NB4 (cell line): ENCODE measurements at regions not wholly inside any gene's neighbourhood (a gene's known extent, or its start where the extent isn't known, plus 50 kb on each side); places are given as distances from the start of the nearest gene placed in this dataset.

ENCODE experiments used
- DNase-seq: peaks from one replicate; pipeline ENCODE4 v3.0.0; 2010; ENCODE audit warnings: low read depth
- H3K4me3 ChIP-seq: one replicate; pipeline ENCODE4 v1.5.1; 2011; ENCODE audit warnings: mild to moderate bottlenecking, low read depth, low read length, moderate library complexity
- CTCF ChIP-seq: IDR thresholded peaks from one replicate; pipeline ENCODE4 v1.5.1; 2012; ENCODE audit warnings: low read depth, low read length
- MAX ChIP-seq: IDR thresholded peaks from 2 replicates; pipeline ENCODE4 v1.6.1; 2011; ENCODE audit warnings: low read depth, low read length
- MYC ChIP-seq: IDR thresholded peaks from 2 replicates; pipeline ENCODE4 v1.6.1; 2011; ENCODE audit warnings: low read depth, low read length
- POLR2A ChIP-seq: IDR thresholded peaks from 2 replicates; pipeline ENCODE4 v1.6.1; 2011; ENCODE audit warnings: mild to moderate bottlenecking; ENCODE audit not compliant: insufficient read length; ENCODE audit errors: extremely low read depth

DNA sequence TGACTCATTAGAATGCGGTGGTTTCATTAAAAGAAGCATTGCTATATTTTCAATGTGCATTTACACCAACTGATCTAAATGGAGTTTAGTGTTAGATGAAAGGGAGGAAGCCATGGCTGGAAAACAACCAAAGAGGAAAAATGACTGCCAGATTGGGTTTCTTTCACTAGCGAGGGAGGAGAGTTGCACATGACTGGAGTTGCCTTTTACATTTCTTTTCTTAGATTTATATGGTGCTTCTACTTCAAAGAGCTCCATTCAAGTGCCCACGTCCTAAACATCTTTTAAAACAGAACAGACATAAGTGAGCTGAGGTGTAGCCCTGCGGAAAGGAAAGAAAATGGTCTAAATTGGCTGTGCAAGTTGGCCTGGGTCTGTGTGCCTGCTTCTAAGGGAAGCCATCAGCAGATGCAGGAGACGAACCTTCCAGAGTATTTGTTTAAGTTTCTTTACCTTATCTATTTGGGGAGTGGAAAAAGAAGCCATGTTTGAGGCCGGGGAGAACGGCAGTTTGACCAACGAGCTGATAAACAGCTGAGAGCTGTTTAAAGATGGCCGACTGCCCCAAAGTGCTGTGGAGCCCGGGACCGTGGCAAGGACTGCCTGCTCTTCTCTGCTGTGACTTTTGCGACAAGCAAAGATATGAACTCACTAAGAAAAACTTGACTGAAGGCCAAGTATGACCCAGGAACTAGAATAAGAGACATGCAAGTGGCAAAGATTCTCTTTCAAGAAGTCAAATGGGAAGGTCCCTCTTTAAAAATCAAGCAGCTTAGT lies 327.0 kb downstream of the ZNF516 start:
- no peak for DNase-seq
- no peak for TF ChIP-seq MAX
- TF ChIP-seq POLR2A = no peak
- TF ChIP-seq CTCF = no peak
- no peak for TF ChIP-seq MYC

DNA sequence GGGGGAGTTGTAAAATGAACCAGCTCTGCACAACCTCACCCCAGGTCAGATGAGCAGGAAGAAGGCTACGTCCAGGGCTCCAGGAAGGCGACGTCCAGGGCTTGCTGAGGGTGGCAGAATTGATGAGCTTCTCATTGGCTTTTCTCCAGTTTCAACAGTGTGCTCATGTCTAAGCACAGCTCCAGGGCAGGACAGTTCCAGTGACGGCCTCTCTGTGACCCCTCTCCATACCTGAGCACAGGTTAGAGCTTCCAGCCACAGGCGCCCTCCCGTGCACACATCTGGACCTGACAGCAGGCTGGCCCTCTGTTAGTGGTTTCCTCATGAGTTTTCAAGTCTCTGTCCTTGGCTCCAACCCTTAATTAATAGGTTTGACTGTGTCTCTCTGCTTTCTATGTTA lies 327.6 kb downstream of the ZNF516 start:
- no peak overlapping the region for H3K4me3 ChIP-seq
- DNase-seq = no peak
- TF ChIP-seq POLR2A (no peak), MAX (no peak), MYC (no peak), CTCF (no peak)

More for the DNA sequence above, 327.0 kb downstream of the ZNF516 start:
- H3K4me3 ChIP-seq = no peak overlapping the region

GRCh38 chr18:76162886-76163285 lies 332.2 kb downstream of the ZNF516 start:
- H3K4me3 ChIP-seq = no peak overlapping the region
- TF ChIP-seq POLR2A = no peak
- no peak for TF ChIP-seq CTCF
- no peak for TF ChIP-seq MAX
- no peak for TF ChIP-seq MYC
- no peak for DNase-seq

DNA sequence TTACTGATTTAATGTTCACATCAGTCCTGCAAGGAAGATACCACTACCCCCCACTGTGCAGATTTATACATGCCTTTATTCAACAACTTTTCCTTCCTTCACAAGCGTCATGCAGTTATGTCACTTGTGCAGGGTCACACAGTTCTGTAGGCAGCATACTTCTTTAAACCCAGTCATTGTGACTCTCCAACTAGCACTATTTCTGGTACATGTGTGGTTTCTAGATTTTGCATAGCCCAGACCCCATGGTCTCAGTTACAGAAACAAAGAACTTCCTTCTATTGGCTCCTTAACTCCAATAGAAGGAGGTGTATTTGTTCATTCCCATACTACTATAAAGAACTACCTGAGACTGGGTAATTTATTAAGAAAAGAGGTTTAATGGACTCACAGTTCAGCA lies 333.1 kb downstream of the ZNF516 start:
- no peak overlapping the region for H3K4me3 ChIP-seq
- no peak for DNase-seq
- no peak for TF ChIP-seq MAX
- no peak for TF ChIP-seq POLR2A
- TF ChIP-seq CTCF = no peak
- TF ChIP-seq MYC = no peak

DNA sequence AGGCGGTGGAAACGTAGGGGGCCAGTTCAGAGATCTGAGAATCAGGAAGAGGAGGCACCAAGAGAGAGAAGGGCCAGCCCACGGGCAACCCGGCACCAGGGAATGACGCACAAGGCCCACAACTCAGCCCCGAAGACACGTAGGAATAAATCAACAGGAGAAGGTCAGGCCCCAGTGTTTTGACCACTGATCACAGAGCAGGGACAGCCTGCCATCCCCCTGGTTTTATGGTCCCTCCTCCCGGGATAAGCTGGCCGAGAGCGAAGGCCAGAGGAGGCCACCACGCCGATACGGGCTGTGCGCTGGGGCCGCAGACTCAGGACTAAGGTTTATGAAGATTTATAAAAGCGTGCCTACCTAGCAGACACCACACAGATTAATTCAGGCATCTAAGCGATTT lies 341.4 kb downstream of the ZNF516 start:
- DNase-seq = no peak
- H3K4me3 ChIP-seq = no peak overlapping the region
- TF ChIP-seq POLR2A = no peak
- no peak for TF ChIP-seq MYC
- no peak for TF ChIP-seq CTCF
- no peak for TF ChIP-seq MAX
